GM10248 (cell line): ENCODE measurements at regions not wholly inside any gene's neighbourhood (a gene's known extent, or its start where the extent isn't known, plus 50 kb on each side); places are given as distances from the start of the nearest gene placed in this dataset.
"Not testable (repeated sequence)": the region's sequence is repeated elsewhere in the genome, so short reads cannot be mapped to it uniquely, and the experiment has no call there.

Experiments
- CTCF ChIA-PET: fragments of 300-600 bp; sonication (Branson Sonifier 250); formaldehyde crosslinking; extraction: SDS; loops from one replicate; lab custom pipeline; 2021; ENCODE audit warnings: antibody characterized with exemption; lab: Yijun Ruan, JAX
- POLR2A ChIA-PET: fragments of 350-650 bp; sonication (Branson Sonifier 250); formaldehyde crosslinking; extraction: SDS; loops from one replicate; lab custom pipeline; 2020; ENCODE audit warnings: antibody characterized with exemption; lab: Yijun Ruan, JAX
- DNase-seq: peaks from one replicate; pipeline ENCODE4 v3.0.0; 2012; ENCODE audit errors: extremely low spot score
- CTCF ChIP-seq: IDR thresholded peaks from 2 replicates; pipeline ENCODE4 v1.5.1; 2012; ENCODE audit warnings: mild to moderate bottlenecking, low read depth; ENCODE audit errors: extremely low read depth, missing control alignments, control extremely low read depth

GRCh38 chr15:20407553-20407952, 134.0 kb downstream of the GOLGA6L6 start:
- TF ChIP-seq CTCF: no peak
- no peak for DNase-seq
- CTCF ChIA-PET: interaction anchor here (1.3 kb wide), 2 partner anchors 10 to 50 kb away, joined by 3 to 4 read pairs; no protein-coding TSS in a partner anchor
- POLR2A ChIA-PET: no interaction called here

DNA sequence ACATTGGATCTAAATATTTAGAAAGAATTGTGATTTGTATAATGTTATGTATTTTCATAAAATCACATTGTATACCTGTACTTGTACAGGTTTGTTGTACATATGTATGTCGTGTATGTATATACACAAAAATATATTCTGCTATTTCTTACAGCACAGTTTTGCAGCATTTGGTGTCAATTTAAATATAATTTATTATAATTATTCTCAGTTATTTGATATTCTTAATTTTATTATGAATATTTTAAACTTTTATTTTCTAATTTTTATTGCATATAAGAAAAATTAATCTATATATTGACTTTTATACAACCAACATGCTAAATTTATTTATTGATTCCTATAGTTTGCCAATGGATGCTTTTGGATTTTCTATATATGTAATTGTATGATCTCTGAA, 137.0 kb downstream of the GOLGA6L6 start:
- CTCF ChIA-PET, DNase-seq, POLR2A ChIA-PET: not testable (repeated sequence)

GRCh38 chr15:20402586-20402985, 139.0 kb downstream of the GOLGA6L6 start:
- DNase-seq, POLR2A ChIA-PET, CTCF ChIA-PET: not testable (repeated sequence)

DNA sequence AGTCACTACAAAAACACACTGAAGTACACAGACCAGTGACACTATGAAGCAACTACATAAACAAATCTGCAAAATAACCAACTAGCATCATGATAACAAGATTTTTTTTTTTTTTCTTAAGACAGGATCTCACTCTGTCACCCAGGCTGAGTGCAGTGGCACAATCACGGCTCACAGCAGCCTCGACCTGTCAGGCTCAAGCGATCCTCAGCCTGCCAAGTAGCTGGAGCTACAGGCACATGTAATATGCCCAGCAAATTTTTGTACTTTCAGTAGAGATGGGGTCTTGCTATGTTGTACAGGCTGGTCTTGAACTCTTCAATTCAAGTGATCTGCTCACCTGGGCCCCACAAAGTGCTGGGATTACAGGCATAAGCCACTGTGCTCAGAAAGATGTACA, 140.5 kb downstream of the GOLGA6L6 start:
- POLR2A ChIA-PET, DNase-seq: not testable (repeated sequence)
- CTCF ChIA-PET: interaction anchor here (0.8 to 1.4 kb wide), 2 partner anchors 9 to 1848 kb away, joined by 3 to 6 read pairs; no protein-coding TSS in a partner anchor
- peak; percentile 9 for TF ChIP-seq CTCF

DNA sequence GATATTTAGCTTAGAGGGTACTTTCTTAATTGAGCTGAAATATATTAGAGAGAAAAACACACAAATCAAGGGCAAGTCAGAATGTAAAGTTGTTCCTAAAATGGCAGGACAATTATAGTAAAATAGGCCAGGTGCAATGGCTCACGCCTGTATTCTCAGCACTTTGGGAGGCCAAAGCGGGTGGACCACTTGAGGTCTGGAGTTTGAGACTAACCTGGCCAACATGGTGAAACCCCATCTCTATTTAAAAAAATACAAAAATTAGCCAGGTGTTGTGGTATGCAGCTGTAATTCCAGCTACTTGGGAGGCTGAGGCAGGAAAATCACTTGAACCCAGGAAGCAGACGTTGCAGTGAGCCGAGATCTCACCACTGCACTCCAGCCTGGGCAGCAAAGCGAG, 142.9 kb downstream of the GOLGA6L6 start:
- DNase-seq: not testable (repeated sequence)

GRCh38 chr15:20388161-20388560, 153.4 kb downstream of the GOLGA6L6 start:
- POLR2A ChIA-PET, DNase-seq: not testable (repeated sequence)
- CTCF ChIA-PET: interaction anchor here (0.8 to 1.0 kb wide), 2 partner anchors 16 to 22 kb away, joined by 3 to 4 read pairs; no protein-coding TSS in a partner anchor

More for the DNA sequence above, 142.9 kb downstream of the GOLGA6L6 start:
- POLR2A ChIA-PET: not testable (repeated sequence)
- CTCF ChIA-PET: interaction anchor here (0.9 to 1.9 kb wide), 8 partner anchors 10 to 43 kb away, joined by 3 to 7 read pairs (median 4); no protein-coding TSS in a partner anchor
- peak; percentile 1 for TF ChIP-seq CTCF

- DNase-seq: no peak
- CTCF ChIA-PET: interaction anchor here (1.3 to 1.8 kb wide), 5 partner anchors 10 to 29 kb away, joined by 3 to 7 read pairs (median 4); no protein-coding TSS in a partner anchor
- no peak for TF ChIP-seq CTCF
- POLR2A ChIA-PET: no interaction called here
Measured at GRCh38 chr15:20386198-20386597, 155.4 kb downstream of the GOLGA6L6 start.

DNA sequence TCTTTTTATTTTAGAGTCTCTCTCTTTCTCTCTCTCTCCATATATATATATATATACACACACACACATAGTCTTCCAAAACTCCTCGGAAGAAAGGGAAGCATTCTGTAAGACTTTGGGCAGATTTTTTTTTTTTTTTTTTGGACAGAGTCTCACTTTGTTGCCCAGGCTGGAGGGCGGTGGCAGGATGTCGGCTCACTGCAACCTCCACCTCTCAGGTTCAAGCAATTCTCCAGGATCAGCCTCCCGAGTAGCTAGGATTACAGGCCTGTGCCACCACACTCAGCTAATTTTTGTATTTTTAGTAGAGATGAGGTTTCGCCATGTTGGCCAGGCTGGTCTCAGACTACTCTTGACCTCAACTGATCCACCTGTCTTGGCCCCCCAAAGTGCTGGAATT, 161.4 kb downstream of the GOLGA6L6 start:
- CTCF ChIA-PET, POLR2A ChIA-PET, DNase-seq: not testable (repeated sequence)

- DNase-seq: no peak
- no peak for TF ChIP-seq CTCF
- ChIA-PET CTCF (interaction anchor here (1.4 kb wide), 1 partner anchor 20 kb away, joined by 3 read pairs; no protein-coding TSS in a partner anchor), POLR2A (no interaction called here)
Measured at GRCh38 chr15:20376872-20377271, 164.7 kb downstream of the GOLGA6L6 start.

- DNase-seq, POLR2A ChIA-PET: not testable (repeated sequence)
- CTCF ChIA-PET: interaction anchor here (1.0 to 3.1 kb wide), 5 partner anchors 10 to 1851 kb away, joined by 3 to 29 read pairs (median 4); no protein-coding TSS in a partner anchor
Measured at GRCh38 chr15:20372416-20372815, 169.2 kb downstream of the GOLGA6L6 start.
